Nucleus accumbens (tissue), 56 donors: ENCODE measurements at regions not wholly inside any gene's neighbourhood (a gene's known extent, or its start where the extent isn't known, plus 50 kb on each side); places are given as distances from the start of the nearest gene placed in this dataset.

ENCODE experiments used
- DNase-seq, 56 donors: peaks; one replicate each; lab custom pipeline; 2025; lab: John Stamatoyannopoulos, UW

- no peak for DNase-seq
Measured at GRCh38 chr2:158732573-158733429, 62.3 kb upstream of the DAPL1 start.

GRCh38 chr2:158733430-158733755 lies 61.7 kb upstream of the DAPL1 start:
- no peak for DNase-seq

GRCh38 chr2:158734442-158734841 lies 60.7 kb upstream of the DAPL1 start:
- no peak for DNase-seq

- DNase-seq, result no peak
Measured at GRCh38 chr2:158735822-158736580, 59.1 kb upstream of the DAPL1 start.

- no peak for DNase-seq
Measured at GRCh38 chr2:158738363-158738762, 56.8 kb upstream of the DAPL1 start.

- DNase-seq, result no peak
Measured at GRCh38 chr2:158740127-158740526, 55.0 kb upstream of the DAPL1 start.

GRCh38 chr2:158740621-158741020 lies 54.5 kb upstream of the DAPL1 start:
- DNase-seq, result no peak

- DNase-seq, result no peak
Measured at GRCh38 chr2:158741625-158742024, 53.5 kb upstream of the DAPL1 start.

- no peak for DNase-seq
Measured at GRCh38 chr2:158742536-158742935, 52.6 kb upstream of the DAPL1 start.

- no peak for DNase-seq
Measured at GRCh38 chr2:158743466-158743865, 51.7 kb upstream of the DAPL1 start.

- DNase-seq, result no peak
Measured at GRCh38 chr2:158743879-158744278, 51.2 kb upstream of the DAPL1 start.

- DNase-seq, result peak in 52 of 56 donors; percentile 13 to 87 (median 66)
Measured at GRCh38 chr2:158745067-158745865, 49.9 kb upstream of the DAPL1 start.
